Esophagus squamous epithelium (tissue), 4 donors: ENCODE measurements at regions not wholly inside any gene's neighbourhood (a gene's known extent, or its start where the extent isn't known, plus 50 kb on each side); places are given as distances from the start of the nearest gene placed in this dataset.

Source experiments
- CTCF ChIP-seq, 6 experiments: fragments of 450-650 bp in 4 of 6; fragments of 200-600 bp in 2 of 6; sonication (generic) in 2 of 6; IDR thresholded peaks; one replicate each; pipeline ENCODE4 v1.5.1; 2016 to 2019; ENCODE audit warnings: antibody characterized with exemption in 6 of 6, mild to moderate bottlenecking in 4 of 6, moderate library complexity in 4 of 6
- POLR2A ChIP-seq, 4 donors: fragments of 450-650 bp; IDR thresholded peaks; one replicate each; pipeline ENCODE4 v1.6.1; 2017; ENCODE audit warnings: antibody characterized with exemption in 4 of 4, mild to moderate bottlenecking in 4 of 4, moderate library complexity in 3 of 4

- TF ChIP-seq CTCF (IDR thresholded peaks at IDR 0.05) (no peak), POLR2A (IDR thresholded peaks at IDR 0.05) (no peak)
Observed at GRCh38 chr14:66141733-66142132, 344.4 kb upstream of the CCDC196 start.
